CD4-positive, alpha-beta T cell treated with Interferon alpha-2 for 1 hour (primary cell): ENCODE measurements at regions not wholly inside any gene's neighbourhood (a gene's known extent, or its start where the extent isn't known, plus 50 kb on each side); places are given as distances from the start of the nearest gene placed in this dataset.
"Not testable (repeated sequence)": the region's sequence is repeated elsewhere in the genome, so short reads cannot be mapped to it uniquely, and the experiment has no call there.

ENCODE experiments used
- DNase-seq, 2 donors: peaks; one replicate each; pipeline ENCODE4 v3.0.0-alpha.2; 2020 to 2022

DNA sequence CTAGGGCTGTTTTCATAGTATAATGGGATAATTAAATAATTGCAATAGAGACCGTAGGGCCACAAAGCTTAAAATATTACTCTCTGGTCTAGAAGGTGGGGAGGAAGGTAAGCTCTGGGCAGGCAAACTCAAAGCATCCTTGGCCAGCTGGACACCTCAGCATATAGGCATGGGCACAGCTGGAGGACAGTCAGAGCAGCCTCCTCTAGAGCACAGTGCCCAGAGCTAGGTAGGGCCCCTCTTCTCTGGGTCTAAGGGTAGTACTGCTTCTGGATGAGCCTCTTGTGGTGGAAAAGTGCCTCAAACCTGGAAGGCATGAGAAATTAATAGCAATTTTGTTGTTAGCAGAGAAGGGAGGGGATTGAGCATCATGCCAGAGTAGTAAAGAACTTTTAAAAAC lies 116.9 kb upstream of the FOXN2 start:
- DNase-seq: no peak

DNA sequence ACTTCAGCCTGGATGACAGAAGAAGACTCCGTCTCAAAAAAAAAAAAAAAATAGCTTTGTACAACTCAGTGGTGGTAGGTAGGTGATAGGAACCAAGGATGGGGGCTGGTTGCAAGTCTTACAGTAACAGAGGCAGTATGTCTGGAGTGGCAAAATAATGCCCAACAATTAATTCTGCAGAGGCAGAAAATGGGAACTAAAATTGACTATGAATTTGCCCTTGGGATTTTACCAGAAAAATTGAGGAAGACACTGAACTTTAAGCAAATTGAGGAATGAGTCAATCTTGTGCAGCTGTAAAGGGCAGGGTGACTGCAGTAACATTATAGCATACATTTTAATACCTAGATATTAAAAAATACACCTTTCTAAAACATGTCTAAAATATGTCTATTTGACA lies 116.1 kb upstream of the FOXN2 start:
- no peak for DNase-seq

DNA sequence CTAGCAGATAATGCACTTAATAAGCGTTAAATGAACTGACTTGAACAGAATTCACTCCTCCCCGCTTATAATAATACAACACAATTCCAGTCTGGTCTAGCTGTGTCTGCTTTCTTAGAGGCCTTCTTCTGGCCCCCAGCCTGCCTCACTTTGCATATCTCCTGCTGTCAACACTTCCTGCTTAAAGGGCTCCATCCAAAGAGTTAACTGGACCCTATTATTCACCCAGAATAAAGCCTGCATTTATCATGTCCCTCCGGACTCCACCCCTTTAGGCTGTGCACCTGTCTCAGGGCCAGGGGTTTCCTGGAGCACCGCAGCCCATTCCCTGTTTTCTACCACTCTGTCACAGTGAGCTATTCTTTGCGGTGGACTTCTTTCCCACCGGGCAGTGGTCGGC lies 115.4 kb upstream of the FOXN2 start:
- DNase-seq: no peak

DNA sequence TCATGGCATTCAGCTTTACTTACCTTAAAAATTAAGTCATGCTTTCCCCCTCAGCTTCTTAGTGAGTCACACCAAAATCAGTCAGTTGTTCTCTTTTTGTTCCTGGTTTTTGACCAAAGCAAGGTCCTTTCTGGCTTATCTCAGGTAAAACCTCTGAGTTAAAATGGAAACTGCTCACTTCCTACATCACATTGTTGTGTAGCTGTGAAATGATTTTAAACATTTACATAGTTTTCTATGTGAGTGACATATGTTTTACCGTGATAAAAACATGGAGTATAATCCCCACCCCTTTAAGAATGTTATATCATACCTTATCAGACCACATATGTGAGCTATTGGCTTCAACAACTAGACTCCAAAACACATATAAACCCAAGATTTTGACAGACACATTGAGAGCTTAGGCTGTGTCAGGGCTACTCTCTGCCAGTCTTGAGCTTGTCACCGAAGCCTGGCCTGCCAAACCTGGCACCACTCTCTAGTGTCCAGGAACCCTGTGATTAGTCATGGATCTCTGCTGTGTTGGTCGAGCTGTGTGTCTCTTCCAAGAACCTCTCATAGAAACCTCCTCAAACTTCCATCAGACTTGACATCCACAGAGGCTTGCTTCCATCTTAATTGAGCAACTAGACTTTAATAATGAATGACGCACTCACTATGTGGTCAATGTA lies 113.7 kb upstream of the FOXN2 start:
- no peak for DNase-seq

DNA sequence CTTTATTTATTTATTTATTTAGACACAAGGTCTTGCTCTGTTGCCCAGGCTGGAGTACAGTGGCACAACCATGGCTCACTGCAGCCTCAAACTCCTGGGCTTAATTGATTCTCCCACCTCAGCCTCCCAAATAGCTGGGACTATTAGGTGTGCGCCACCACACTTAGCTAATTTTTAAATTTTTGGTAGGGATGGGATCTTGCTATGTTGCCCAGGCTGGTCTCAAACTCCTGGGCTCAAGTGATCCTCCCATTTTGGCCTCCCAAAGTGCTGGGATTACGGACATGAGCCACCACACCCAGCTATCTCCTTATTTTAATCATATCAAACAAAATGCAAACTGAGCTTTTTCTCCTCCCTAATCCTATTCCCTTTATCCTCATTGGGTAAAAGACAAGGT lies 113.0 kb upstream of the FOXN2 start:
- not testable (repeated sequence) for DNase-seq

DNA sequence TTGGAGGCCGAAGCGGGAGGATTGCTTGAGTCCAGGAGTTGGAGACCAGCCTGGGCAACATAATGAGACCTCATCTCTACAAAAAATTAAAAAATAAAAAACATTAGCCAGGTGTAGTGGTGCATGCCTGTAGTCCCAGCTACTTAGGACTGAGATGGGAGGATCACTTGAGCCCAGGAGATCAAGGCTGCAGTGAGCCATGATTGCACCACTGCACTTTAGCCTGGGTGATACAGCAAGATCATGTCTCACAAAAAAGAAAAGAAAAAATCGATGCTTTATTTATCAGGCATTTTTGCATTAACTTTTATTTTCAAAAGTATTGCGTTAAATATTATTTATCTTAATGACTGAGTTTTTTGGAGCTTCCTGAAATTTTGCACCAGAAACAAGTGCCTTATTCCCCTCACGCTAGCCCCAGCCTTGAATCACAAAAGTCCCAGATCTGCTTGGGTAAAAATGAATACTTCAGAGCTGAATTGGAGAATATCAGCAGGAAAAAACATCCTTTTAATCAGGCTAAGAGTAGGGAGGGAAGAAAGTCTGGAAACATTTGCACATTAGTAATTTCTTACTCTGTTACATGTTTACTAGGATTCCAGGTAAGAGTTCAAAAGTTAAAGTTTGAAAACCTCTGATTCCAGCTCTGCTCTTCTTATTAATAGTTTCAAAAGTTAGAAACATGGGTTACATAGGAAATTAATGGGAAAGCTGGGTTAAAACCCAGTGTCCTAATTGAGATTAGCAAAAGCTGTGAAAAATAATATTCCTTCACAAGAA lies 111.4 kb upstream of the FOXN2 start:
- no peak for DNase-seq

DNA sequence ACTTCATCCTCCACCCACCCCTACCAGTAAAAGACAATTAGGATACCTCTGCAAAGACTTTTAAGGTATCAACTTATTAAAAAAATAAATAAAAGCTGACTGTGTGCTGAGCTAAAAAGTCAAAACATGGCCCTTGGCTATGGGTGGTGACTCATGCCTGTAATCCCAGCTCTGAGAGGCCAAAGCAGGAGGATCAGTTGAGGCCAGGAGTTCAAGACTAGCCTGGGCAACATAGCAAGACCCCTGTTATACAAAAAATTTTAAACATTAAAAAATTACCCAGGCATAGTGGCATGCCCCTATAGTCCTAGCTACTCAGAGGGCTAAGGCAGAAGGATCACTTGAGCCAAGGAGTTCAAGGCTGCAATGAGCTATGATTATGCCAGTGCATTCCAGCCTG lies 110.8 kb upstream of the FOXN2 start:
- DNase-seq: no peak

DNA sequence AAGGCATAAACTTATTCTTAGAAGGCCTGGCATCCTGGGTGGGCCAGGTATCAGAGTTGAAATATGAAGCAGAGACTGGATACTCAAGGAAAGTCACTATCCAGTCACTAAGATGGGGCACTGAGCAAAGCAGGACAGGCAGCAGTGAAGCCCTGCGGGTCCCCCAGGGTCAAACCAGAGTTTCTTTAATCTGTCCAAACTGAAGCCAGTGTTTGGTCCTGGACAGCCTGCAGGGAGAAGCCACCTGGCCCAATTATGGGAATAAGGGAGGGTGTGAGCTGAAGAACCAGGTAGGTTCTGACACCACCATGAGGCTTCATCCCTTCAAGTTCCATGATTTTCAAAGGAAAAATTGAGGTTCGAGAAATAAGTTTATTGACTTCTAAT lies 109.7 kb upstream of the FOXN2 start:
- no peak for DNase-seq

DNA sequence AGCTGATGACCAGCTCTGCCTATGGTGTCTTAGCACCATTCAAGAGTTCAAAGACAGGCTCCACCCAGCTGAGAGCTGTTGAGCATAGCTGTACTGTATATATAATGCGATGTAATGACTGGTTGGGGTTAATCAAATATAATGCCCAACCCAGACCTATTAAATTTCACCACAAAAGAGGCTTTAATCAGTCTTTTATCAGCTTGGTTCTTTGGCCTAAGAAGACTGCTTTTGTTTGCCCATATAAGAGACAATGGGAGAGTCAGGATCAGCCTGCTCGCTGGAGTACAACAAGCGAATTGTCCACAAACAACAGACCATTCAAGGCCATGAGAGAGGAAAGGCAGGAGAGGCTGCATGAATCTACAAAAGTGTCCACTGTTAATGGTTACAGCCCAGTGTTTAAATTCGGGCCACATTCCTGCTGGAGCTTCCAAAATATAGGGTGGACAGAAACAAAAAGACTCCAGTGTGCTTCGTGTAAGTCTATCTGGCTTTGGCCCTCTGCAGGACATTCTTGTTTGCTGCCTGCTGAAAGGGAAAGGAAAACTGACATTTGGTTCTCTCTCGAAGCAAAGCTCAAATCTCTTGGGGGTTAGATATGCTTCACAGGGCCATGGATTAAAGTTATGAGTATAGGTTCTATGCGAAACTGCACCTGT lies 109.2 kb upstream of the FOXN2 start:
- no peak for DNase-seq

DNA sequence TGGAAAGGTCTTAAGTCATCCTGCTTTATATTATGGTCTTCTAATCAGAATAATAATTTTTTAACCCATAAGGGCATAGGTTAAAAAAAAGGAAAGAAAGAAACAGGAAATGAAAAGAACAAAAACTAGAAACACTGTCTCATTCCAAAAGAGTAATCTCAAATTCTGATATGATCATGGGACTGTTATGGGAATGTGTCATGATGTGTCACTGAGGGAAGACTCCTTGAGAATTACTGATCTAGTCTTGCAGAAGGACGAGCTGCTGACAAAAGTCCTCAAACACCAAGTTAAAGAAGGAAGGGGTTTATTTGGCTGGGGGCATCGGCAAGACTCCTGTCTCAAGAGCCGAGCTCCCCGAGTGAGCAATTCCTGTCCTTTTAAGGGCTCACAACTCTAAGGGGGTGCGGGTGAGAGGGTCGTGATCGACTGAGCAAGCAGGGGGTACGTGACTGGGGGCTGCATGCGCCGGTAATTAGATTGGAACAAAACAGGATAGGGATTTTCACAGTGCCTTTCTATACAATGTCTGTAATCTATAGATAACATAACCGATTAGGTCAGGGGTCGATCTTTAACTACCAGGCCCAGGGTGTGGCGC lies 108.3 kb upstream of the FOXN2 start:
- not testable (repeated sequence) for DNase-seq

DNA sequence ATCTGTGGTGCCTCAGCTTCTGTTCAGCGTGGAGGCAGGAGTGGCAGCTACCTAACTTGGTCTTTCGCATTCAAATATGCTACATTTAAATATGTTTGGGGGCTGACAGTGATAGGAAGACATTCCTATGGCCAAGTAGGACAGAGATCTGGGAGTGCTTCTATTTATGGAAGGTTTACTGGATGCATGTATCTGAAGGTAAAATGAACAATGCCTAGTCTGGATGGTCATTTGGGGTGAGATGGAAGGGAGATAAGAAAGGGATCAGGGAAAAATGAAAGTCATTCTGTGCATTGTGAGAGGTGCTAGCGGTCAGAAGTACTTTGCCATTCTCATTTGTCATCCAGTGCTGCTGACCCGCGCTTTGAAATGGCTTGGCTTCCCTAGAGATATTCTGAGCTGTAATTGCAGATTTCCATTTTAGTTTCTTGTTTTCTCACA lies 107.3 kb upstream of the FOXN2 start:
- no peak for DNase-seq

DNA sequence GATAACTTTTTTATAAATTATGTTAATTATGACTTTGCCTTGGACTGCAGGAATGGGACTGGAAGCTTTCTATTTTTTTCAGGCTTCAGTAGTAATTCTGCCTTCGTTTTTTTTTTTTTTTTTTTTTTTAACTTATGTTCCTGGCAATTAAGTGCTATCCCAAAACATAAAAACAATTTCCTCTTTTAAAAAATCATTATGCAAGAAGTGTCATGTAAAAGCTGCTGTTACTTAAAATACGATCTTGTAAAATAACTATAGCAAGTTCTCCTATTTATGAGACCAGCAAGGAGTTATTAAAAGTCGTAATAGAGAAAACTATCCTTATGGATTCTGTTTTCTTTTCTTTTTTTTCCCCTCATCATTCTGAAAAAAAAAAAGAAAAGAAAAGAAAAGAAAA lies 106.6 kb upstream of the FOXN2 start:
- DNase-seq: no peak

DNA sequence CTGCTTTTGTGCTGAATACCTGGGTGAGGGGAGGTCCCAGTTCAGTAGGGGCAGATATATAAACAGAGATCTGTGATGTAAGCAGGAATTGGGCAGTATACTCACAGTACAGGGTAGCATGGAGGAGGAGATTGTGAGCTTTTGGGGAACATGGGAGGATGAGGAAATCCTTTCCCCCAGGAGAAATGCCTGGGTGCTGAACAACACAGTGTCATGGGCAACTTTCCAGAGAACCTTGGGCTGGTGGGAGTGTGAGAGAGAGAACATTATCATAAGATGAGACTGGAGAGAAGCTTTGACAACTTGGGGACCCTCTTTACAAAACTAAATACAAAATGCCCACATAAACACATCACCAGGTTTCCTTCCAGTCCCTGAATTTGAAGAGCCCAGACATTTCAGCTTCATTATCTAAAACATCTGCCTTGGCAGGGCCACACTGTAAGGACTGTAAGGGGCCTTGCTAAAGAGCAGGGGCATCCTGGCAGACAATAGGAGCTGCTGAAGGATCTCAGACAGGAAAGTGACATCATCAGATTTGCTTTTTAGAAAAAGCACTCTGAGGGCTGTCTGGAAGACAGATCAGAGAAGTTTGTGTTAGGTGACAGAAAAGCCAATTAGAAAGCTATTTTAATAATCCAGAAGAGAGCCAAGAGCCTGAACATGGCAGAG lies 105.1 kb upstream of the FOXN2 start:
- no peak for DNase-seq

DNA sequence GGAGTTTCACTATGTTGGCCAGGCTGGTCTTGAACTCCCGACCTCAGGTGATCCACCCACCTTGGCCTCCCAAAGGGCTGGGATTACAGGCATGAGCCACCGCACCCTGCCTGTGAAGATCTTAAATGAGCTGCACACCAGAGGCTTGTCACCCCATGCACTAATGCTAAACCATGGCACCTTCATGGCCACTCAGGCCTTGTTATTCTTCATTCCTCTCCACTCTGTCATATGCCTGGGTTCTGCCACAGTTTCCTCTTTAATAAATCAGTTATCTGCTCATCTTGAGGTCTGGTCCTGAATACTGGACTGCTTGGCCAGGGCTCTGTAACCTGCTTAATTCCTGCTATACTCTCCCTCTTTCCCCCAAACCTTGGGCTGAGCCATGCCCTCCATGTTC lies 104.3 kb upstream of the FOXN2 start:
- DNase-seq: no peak

DNA sequence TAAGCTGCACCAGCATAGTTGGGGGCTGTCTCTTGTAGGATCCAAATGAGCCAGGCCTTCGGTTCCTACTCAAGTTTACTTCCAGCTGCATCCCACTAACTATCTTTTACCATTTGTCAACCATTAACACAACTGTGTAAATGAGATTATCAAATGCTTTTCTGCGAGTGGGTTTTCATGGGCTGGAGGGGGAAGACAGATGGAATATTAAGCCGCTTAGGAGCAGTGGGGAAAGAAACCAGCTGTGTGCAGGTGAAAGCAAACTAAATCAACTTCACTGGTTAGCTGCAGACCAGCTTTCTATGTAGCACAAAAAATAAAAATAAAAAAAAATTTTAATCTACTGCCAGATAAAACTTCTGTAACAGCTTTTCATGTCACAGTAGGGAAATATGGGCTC lies 100.8 kb upstream of the FOXN2 start:
- DNase-seq: no peak

DNA sequence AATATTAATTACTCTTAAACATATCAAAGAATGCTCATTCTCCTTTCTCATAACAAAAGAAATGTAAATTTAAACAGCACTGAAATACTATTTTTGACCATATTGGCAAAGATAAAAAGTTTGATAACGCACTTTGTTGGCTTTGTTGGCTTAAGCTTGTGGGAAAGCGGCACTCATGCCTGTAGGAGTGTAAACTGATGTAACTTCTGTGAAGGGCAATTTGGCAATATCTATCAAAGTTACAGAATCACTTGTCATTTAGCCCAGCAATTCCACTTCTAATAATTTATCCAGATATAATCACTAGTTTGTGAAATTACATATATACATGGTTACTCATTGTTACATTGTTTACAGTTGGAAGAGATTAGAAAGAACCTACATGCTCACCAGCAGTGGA lies 96.3 kb upstream of the FOXN2 start:
- DNase-seq: no peak

DNA sequence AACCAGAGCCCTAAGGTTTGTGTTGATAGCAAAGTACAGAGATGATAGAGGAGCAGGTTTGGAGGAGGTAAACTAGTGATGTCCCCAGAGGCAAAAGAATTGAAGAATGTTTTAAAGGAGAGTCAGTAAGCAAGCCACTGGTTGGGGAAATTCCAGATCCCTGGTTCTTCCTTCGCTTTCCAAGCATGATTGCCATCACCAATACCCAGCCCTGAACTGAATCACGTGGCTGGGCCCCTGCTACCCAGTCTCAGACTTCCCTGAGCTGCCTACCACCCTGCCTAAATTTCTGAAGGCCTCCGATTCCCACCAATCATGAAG lies 95.3 kb upstream of the FOXN2 start:
- no peak for DNase-seq

DNA sequence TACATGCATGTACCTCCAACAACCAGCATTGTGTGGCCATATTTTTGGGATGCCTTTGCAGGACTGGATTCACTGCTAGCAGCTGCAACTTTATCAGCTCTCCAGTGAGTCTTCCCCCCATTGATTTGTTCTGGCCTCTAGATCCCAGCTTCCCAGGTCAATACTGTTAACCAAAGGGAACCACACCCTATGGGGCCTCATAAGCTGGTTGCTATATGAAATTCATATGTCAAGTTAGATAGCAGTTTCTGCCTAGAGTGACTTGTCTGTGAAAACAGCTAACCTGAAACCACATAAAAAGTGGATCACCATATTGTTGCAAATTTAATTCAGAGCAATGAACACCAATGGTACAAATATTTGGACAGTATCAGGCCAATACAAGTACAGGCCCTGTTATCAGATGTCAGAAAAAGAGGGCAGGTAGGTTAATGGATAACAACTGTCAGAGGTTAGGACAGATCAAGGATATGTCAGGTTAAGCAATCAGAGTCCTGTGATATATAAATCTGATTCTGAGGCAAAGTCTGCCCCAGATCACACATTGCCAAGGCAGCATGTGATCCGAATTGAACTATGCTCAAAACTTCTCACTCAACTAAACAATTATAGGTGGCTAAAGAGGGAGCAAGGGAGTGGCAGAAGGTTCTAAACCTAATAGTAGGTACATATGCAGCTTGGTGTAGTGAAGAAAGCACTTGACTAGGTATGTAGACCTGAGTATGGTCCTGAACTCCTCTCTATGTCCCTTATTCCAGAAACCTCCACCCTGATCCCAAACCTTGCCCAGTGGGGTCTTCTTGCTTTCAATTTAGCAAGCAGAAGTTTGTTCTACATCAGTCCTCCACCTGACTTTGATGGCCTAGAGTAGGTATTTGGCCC lies 94.7 kb upstream of the FOXN2 start:
- DNase-seq: no peak

DNA sequence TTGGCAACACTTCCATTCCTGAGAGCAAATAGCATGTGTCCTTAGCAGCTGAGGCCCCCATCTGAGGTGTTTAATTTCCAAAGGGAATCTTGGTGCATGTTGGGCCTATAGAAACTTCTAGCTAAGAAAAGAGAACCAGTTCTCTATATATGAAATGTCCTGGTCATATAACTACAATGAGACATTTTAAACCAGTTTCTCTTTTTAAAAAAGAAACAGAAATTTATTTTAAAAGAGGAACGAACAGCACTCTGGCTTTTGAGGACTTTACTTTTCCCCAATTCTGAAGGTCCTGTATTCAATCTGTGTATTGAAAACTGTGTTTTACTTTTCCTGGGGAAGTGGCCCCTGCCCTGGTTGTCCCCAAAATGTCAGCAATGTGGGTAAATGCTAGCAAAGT lies 94.0 kb upstream of the FOXN2 start:
- no peak for DNase-seq

DNA sequence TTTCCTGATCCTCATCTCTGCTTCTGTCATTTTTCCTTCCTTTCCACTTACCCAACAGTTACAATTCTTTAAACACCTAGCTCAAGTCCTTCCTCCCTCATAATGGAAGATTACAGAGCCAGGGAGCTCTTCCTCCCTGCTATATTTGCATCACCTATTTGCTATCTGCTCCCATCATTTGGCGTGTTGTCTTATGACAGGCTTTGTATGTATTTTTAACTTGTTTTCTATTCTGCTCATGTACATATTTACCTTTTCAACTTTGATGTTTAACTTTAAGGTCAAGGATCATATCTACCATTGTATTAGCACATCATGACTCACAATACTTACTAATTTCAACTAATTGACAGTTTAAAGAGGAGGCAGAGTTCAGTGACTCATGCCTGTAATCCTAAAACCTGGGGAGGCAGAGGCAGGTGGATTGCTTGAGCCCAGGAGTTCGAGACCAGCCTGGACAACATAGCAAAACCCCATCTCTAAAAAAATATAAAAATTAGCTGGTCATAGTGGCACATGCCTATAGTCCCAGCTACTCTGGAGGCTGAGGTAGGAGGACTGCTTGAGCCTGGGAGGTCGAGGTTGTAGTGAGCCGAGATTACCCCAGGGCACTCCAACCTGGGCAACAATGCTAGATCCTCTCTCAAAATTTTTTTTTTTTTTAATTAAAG lies 92.5 kb upstream of the FOXN2 start:
- DNase-seq: no peak

DNA sequence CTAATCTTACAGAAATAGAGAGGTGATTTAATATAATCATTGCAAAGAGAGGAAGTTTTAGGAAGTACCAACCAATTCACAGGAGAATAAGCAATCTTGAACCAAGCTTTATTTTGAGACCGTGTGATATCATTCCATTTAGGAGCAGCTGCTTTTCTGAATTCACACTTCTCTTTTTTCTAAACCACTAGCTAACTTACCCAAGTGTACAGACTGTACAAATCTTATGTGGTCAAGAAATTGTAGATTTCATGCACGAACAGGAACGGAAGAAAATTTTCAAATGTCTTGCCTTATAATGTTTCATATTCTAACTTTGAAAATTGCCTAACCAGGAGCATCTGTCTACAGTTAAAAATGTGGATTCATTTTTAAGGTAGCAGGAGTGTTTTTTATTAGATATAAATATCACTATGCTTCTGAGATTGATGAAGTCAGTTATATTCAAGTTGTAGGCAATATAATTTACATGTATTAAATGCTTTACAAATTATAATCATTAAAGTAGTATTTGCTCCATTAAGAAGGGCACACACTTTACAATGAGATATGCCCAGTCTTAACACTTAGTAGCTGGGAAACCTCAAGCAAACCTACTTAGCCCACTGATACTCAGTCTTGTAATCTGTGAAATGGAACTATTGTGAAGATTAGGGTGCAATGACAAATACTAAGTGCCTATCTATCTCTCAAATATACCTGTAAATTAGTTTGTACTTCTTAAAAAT lies 86.7 kb upstream of the FOXN2 start:
- DNase-seq: no peak
